GM21447 (cell line): ENCODE measurements at regions not wholly inside any gene's neighbourhood (a gene's known extent, or its start where the extent isn't known, plus 50 kb on each side); places are given as distances from the start of the nearest gene placed in this dataset.

Source experiments
- ATAC-seq: cut with Tn5 transposase; IDR thresholded peaks from one replicate; pipeline ENCODE4 v1.9.1; 2021; ENCODE audit not compliant: unreplicated experiment

- ATAC-seq: no peak
Measured at GRCh38 chr18:61057443-61057842, 275.8 kb upstream of the CDH20 start.

- no peak for ATAC-seq
Measured at GRCh38 chr18:61062258-61062657, 271.0 kb upstream of the CDH20 start.

- ATAC-seq: no peak
Measured at GRCh38 chr18:61064911-61065310, 268.3 kb upstream of the CDH20 start.

- no peak for ATAC-seq
Measured at GRCh38 chr18:61076986-61077385, 256.2 kb upstream of the CDH20 start.

GRCh38 chr18:61079714-61080113 is 253.5 kb upstream of the CDH20 start:
- no peak for ATAC-seq

GRCh38 chr18:61080954-61081528 is 252.2 kb upstream of the CDH20 start:
- ATAC-seq: no peak

- ATAC-seq: no peak
Measured at GRCh38 chr18:61082976-61083630, 250.1 kb upstream of the CDH20 start.

- no peak for ATAC-seq
Measured at GRCh38 chr18:61085036-61085435, 248.2 kb upstream of the CDH20 start.

- no peak for ATAC-seq
Measured at GRCh38 chr18:61085761-61086160, 247.5 kb upstream of the CDH20 start.

- ATAC-seq: no peak
Measured at GRCh38 chr18:61086657-61087056, 246.6 kb upstream of the CDH20 start.

- ATAC-seq: no peak
Measured at GRCh38 chr18:61091379-61091778, 241.9 kb upstream of the CDH20 start.

- ATAC-seq: no peak
Measured at GRCh38 chr18:61093965-61094364, 239.3 kb upstream of the CDH20 start.

GRCh38 chr18:61096226-61096625 is 237.0 kb upstream of the CDH20 start:
- ATAC-seq: no peak

GRCh38 chr18:61107113-61107512 is 226.1 kb upstream of the CDH20 start:
- no peak for ATAC-seq

- ATAC-seq: no peak
Measured at GRCh38 chr18:61108706-61109105, 224.5 kb upstream of the CDH20 start.

GRCh38 chr18:61123309-61123708 is 209.9 kb upstream of the CDH20 start:
- no peak for ATAC-seq

GRCh38 chr18:61127714-61128467 is 205.3 kb upstream of the CDH20 start:
- no peak for ATAC-seq

- ATAC-seq: no peak
Measured at GRCh38 chr18:61129001-61129400, 204.2 kb upstream of the CDH20 start.

- no peak for ATAC-seq
Measured at GRCh38 chr18:61132031-61132430, 201.2 kb upstream of the CDH20 start.

GRCh38 chr18:61133783-61134182 is 199.4 kb upstream of the CDH20 start:
- ATAC-seq: no peak

GRCh38 chr18:61136711-61137251 is 196.4 kb upstream of the CDH20 start:
- no peak for ATAC-seq

GRCh38 chr18:61141691-61142090 is 191.5 kb upstream of the CDH20 start:
- ATAC-seq: no peak
